C4-2B (cell line): ENCODE measurements at regions not wholly inside any gene's neighbourhood (a gene's known extent, or its start where the extent isn't known, plus 50 kb on each side); places are given as distances from the start of the nearest gene placed in this dataset.
A peak's percentile ranks its signal among the peaks of the same experiment; 100 is the strongest.

Experiments
- H3K27ac ChIP-seq: fragments of 450-650 bp; 2 replicates; pipeline ENCODE4 v1.5.1; 2017
- ZFX ChIP-seq: fragments of 450-650 bp; IDR thresholded peaks from 2 replicates; pipeline ENCODE4 v1.6.1; 2017
- TF ChIP-seq, protein P1 (sequence below): fragments of 450-650 bp; conservative IDR thresholded peaks from 2 replicates; pipeline ENCODE4 v1.5.1; 2017; ENCODE audit warnings: mild to moderate bottlenecking

- TF ChIP-seq, protein P1, sequence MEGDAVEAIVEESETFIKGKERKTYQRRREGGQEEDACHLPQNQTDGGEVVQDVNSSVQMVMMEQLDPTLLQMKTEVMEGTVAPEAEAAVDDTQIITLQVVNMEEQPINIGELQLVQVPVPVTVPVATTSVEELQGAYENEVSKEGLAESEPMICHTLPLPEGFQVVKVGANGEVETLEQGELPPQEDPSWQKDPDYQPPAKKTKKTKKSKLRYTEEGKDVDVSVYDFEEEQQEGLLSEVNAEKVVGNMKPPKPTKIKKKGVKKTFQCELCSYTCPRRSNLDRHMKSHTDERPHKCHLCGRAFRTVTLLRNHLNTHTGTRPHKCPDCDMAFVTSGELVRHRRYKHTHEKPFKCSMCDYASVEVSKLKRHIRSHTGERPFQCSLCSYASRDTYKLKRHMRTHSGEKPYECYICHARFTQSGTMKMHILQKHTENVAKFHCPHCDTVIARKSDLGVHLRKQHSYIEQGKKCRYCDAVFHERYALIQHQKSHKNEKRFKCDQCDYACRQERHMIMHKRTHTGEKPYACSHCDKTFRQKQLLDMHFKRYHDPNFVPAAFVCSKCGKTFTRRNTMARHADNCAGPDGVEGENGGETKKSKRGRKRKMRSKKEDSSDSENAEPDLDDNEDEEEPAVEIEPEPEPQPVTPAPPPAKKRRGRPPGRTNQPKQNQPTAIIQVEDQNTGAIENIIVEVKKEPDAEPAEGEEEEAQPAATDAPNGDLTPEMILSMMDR: no peak
- TF ChIP-seq ZFX: no peak
- H3K27ac ChIP-seq: no peak overlapping the region
These were observed 816.9 kb downstream of the PLA2G4A start for GRCh38 chr1:187645651-187646050.

- TF ChIP-seq ZFX: no peak
- TF ChIP-seq, protein P1: no peak
- H3K27ac ChIP-seq: peak overlapping the region; percentile 59
These were observed 817.9 kb downstream of the PLA2G4A start for GRCh38 chr1:187646536-187647107.

DNA sequence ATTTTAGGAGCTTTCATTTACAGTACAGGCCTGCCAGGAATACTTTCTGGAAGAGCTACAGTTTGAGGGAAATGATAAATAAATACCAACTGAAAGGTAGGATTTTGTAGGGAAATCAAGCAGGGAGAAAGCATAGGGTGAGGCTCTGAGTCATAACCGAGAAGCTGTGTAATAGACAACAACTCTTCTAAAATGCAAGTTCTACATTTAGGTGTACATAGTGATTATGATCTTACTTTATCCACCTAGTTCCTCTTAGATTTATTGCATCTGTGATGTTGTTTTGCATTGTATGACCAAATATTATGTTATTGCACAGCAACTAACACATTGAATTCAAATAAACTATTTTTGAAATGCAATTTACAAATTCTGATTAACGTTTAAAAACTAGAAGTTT, 819.3 kb downstream of the PLA2G4A start:
- TF ChIP-seq ZFX: no peak
- TF ChIP-seq, protein P1: no peak

DNA sequence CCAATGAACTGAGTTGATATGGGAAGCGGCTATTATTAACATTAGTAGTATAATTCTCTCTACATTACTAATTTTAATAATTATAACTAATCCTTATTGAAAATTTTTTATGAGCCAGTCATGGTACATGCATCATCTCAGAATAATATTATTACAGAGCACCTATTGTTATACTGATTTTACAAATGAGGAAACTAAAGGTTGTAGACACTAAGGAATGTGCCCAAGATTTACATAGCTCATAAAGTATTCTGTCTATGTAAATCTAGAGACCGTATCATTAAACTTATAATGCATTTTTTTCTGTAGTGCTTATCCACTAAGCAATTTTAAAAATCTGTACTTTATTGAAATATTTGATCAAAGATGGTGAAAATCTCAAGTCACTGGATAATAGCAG, 825.9 kb downstream of the PLA2G4A start:
- TF ChIP-seq ZFX: no peak
- TF ChIP-seq, protein P1: no peak
- H3K27ac ChIP-seq: no peak overlapping the region

More for the DNA sequence above, 819.3 kb downstream of the PLA2G4A start:
- peak overlapping the region; percentile 59 for H3K27ac ChIP-seq

DNA sequence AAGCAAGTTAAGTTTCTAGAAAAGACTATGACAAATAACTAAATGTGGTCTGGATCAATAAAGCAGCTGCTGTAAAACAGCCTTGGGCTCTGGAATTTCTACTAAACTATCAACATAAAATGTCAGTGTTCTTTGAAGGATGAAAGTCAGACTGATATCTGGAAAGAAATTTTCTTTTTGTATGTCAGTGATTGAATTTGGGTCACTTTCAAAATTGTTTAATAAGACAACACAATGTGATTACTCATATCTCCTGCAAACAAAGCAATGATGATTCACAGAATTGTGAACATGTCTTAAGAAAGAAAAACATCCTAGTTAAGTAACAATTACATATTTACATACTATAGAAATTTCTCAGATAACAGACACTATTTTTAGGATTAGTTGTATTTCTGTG, 826.4 kb downstream of the PLA2G4A start:
- no peak for TF ChIP-seq ZFX
- TF ChIP-seq, protein P1: no peak
- no peak overlapping the region for H3K27ac ChIP-seq

DNA sequence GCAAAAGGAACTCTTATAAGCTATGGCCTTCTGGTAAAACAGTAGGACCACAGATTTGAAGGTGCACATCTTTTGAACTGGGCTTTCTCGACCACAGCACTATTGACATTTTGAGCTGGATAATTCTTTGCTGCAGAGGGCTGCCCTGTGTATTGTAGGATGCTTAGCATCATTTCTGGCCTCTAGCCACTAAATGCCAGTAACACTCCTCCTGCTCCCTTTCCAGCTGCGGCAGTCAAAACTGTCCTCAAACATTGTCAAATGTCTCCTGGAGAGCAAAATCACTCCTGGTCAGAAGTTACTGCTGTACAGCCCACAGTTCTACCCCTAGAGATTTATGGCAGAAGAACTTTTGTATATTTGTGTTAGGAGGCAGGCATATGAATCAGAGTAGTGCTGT, 836.7 kb downstream of the PLA2G4A start:
- TF ChIP-seq ZFX: no peak
- TF ChIP-seq, protein P1: no peak
- no peak overlapping the region for H3K27ac ChIP-seq

DNA sequence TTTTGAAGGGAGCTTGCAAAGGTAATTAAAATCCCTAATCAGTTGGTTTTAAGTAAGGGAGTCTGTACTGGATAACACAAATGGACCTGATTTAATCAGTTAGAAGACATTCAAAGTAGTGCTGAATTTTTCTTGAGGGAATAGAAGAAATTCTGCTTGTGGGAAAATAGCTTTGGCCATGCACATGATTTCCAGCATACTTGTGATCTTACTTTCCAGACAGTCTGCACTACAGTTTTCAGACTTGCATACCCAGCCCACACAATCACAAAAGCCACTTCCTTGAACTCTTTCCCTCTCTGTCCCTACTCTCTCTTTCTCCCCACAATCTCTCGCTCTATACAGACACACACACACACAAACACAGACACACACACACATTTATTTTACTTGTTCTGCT, 852.1 kb downstream of the PLA2G4A start:
- no peak overlapping the region for H3K27ac ChIP-seq
- TF ChIP-seq, protein P1: no peak
- TF ChIP-seq ZFX: no peak
